Small intestine (tissue), 7 donors: ENCODE measurements at regions not wholly inside any gene's neighbourhood (a gene's known extent, or its start where the extent isn't known, plus 50 kb on each side); places are given as distances from the start of the nearest gene placed in this dataset.

Source experiments
- DNase-seq, 2 donors: peaks; one replicate each; pipeline versions ENCODE4 v3.0.0 to v3.0.0-alpha.2; 2013
- FAIRE-seq: peaks from 2 replicates; lab custom pipeline; 2012; peaks lifted over from hg19 to GRCh38; lab: Jason Lieb, UNC
- H3K27ac ChIP-seq, 3 donors: one replicate each; pipeline ENCODE4 v1.5.1; 2013; ENCODE audit warnings: low read length in 2 of 3, mild to moderate bottlenecking in 2 of 3, control low read depth in 1 of 3, inconsistent platforms in 1 of 3, low read depth in 1 of 3, moderate library complexity in 1 of 3
- H3K27me3 ChIP-seq, 3 donors: one replicate each; pipeline ENCODE4 v1.6.1; 2013; ENCODE audit warnings: low read length in 3 of 3, inconsistent platforms in 1 of 3; ENCODE audit not compliant: control insufficient read depth in 3 of 3, insufficient read depth in 3 of 3
- H3K36me3 ChIP-seq, 3 donors: one replicate each; pipeline ENCODE4 v1.6.1; 2013; ENCODE audit warnings: low read length in 3 of 3, inconsistent platforms in 1 of 3, low read depth in 1 of 3, mild to moderate bottlenecking in 1 of 3, moderate library complexity in 1 of 3; ENCODE audit not compliant: control insufficient read depth in 3 of 3, insufficient read depth in 2 of 3
- H3K4me1 ChIP-seq, 3 donors: one replicate each; pipeline ENCODE4 v1.6.1; 2013; ENCODE audit warnings: low read length in 2 of 3, inconsistent platforms in 1 of 3, low read depth in 1 of 3, mild to moderate bottlenecking in 1 of 3, moderate library complexity in 1 of 3; ENCODE audit not compliant: control insufficient read depth in 3 of 3, insufficient read depth in 2 of 3
- H3K4me3 ChIP-seq, 3 donors: one replicate each; pipeline ENCODE4 v1.5.1; 2013; ENCODE audit warnings: low read length in 3 of 3, control low read depth in 1 of 3, inconsistent platforms in 1 of 3, low read depth in 1 of 3, mild to moderate bottlenecking in 1 of 3, moderate library complexity in 1 of 3
- H3K9me3 ChIP-seq, 2 donors: one replicate each; pipeline ENCODE4 v1.6.1; 2013; ENCODE audit warnings: low read depth in 1 of 2, low read length in 1 of 2; ENCODE audit not compliant: control insufficient read depth in 2 of 2, insufficient read depth in 1 of 2
- WGBS, 3 donors: extraction: QIAGEN DNeasy Blood & Tissue Kit; methylation state at CpG; one replicate each; pipeline ENCODE4 v1.1.7; 2013; 5-methylcytosine and 5-hydroxymethylcytosine counted together
- donor health status: healthy with polysubstance abuse.
- donor health status: control.
- donor health status: control.
- donor health status: Bipolar disorder and iron deficiency.
- donor health status: healthy.

DNA sequence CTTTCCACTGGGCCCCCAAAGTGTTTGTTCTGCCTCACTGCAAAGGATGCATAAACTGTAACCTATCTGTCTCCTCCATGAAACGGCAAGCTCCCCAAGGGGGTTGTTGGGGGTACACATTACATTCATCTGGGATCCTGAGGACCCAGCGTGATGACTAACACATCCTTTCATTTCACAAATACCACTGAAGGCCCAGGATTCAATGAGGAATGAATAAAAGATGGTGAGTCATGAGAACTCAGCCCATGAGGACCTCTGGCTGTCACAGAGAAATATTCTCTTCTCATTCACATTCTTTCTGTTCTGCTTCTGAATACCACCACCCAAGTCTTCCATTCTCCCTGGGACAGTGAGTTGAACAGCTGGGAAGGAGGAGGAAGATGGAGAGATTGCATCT lies 149.8 kb downstream of the RBFOX3 start:
- Histone ChIP-seq H3K27me3 (peaks cover 0 to 5% (median 0%) of the 10 kb centered on the region in 3 donors), H3K27ac (no peak overlapping the region), H3K36me3 (no peaks in the 10 kb centered on the region), H3K4me1 (no peaks in the 10 kb centered on the region), H3K4me3 (no peak overlapping the region), H3K9me3 (no peaks in the 10 kb centered on the region)
- WGBS, 3 donors = 53 to 65% (median 54%) methylated on average over 2 of the region's 2 CpGs
- FAIRE-seq (no peak), DNase-seq (no peak)

- Histone ChIP-seq H3K27ac (no peak overlapping the region), H3K36me3 (no peaks in the 10 kb centered on the region), H3K27me3 (peaks cover 0 to 3% (median 0%) of the 10 kb centered on the region in 3 donors), H3K4me1 (no peaks in the 10 kb centered on the region), H3K9me3 (no peaks in the 10 kb centered on the region), H3K4me3 (no peak overlapping the region)
- 75 to 80% (median 76%) methylated on average over 4 of the region's 4 CpGs for WGBS, 3 donors
- FAIRE-seq (no peak), DNase-seq (no peak)
Measured at GRCh38 chr17:79459846-79460245, 151.0 kb downstream of the RBFOX3 start.

DNA sequence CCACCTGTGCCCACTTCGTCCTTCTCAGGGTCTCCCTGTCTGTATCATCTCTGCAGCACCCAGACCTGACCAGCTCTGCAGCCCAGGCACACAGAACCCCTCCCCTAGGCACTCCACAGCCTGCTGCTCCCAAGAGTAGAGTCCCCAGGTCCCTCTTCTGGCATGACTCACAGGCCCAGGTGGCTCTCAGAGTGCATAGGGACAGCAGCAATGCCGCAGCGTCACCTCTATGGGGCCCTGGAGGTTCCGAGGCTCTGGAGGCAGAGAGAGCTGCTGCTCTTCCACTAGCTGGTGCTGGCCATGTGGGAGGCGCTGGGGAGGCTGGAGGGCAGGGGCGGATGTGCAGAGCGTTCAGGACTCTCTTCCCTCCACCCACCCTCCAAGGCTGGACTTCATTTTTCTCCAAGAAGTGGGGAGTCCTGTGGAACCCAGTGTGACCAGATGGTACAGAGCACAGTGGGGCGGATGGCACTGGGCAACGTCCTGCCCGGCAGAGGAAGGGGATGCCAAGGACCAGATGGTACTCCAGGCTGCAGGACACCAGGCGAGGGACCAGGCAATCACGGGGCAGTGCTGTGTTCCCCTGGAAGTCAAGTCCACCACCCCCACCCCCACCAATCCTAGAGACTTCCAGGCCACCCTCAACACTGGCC lies 151.7 kb downstream of the RBFOX3 start:
- Histone ChIP-seq H3K36me3 (no peaks in the 10 kb centered on the region), H3K27me3 (peaks cover 0 to 3% (median 0%) of the 10 kb centered on the region in 3 donors), H3K27ac (no peak overlapping the region), H3K4me3 (no peak overlapping the region), H3K9me3 (no peaks in the 10 kb centered on the region), H3K4me1 (no peaks in the 10 kb centered on the region)
- WGBS, 3 donors = 70 to 79% (median 75%) methylated on average over 12 of the region's 12 CpGs
- FAIRE-seq (no peak), DNase-seq (no peak)

- DNase-seq (no peak), FAIRE-seq (no peak)
- Histone ChIP-seq H3K9me3 (no peaks in the 10 kb centered on the region), H3K27ac (no peak overlapping the region), H3K4me3 (no peak overlapping the region), H3K27me3 (peaks cover 0 to 3% (median 0%) of the 10 kb centered on the region in 3 donors), H3K4me1 (no peaks in the 10 kb centered on the region), H3K36me3 (no peaks in the 10 kb centered on the region)
- 73 to 75% (median 74%) methylated on average over 12 of the region's 12 CpGs for WGBS, 3 donors
Measured at GRCh38 chr17:79458356-79458755, 152.5 kb downstream of the RBFOX3 start.

GRCh38 chr17:79457889-79458288 lies 153.0 kb downstream of the RBFOX3 start:
- Histone ChIP-seq H3K9me3 (no peaks in the 10 kb centered on the region), H3K27me3 (peaks cover 0 to 3% (median 0%) of the 10 kb centered on the region in 3 donors), H3K27ac (no peak overlapping the region), H3K4me3 (no peak overlapping the region), H3K36me3 (no peaks in the 10 kb centered on the region), H3K4me1 (no peaks in the 10 kb centered on the region)
- DNase-seq (no peak), FAIRE-seq (no peak)
- WGBS, 3 donors = 73 to 88% (median 75%) methylated on average over 12 of the region's 12 CpGs

DNA sequence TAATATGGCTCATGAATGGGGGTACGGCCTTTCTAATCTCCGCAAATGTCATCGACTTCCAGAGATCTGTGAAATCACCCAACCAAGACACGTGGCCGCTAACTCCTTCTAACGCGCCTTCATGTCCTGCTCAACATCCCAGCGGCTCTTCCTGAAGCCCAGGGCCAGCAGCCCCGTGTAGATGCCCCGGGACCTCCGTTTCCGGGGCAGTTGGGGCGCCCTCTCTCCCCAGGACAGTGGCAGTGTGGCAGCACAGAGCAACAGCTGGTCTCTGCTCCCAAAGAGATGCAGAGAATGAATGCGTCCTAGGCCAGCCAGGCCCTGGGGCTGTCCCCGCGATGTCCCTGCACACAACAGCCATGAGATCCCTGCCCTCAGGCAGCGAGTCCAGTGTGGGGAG lies 153.5 kb downstream of the RBFOX3 start:
- DNase-seq (no peak), FAIRE-seq (no peak)
- Histone ChIP-seq H3K4me3 (no peak overlapping the region), H3K27ac (no peak overlapping the region), H3K27me3 (peaks cover 0 to 3% (median 0%) of the 10 kb centered on the region in 3 donors), H3K9me3 (no peaks in the 10 kb centered on the region), H3K36me3 (no peaks in the 10 kb centered on the region), H3K4me1 (no peaks in the 10 kb centered on the region)
- 66 to 83% (median 72%) methylated on average over 17 of the region's 17 CpGs for WGBS, 3 donors

GRCh38 chr17:79455636-79456035 lies 155.2 kb downstream of the RBFOX3 start:
- WGBS, 3 donors = 83 to 86% (median 85%) methylated on average over 11 of the region's 11 CpGs

DNA sequence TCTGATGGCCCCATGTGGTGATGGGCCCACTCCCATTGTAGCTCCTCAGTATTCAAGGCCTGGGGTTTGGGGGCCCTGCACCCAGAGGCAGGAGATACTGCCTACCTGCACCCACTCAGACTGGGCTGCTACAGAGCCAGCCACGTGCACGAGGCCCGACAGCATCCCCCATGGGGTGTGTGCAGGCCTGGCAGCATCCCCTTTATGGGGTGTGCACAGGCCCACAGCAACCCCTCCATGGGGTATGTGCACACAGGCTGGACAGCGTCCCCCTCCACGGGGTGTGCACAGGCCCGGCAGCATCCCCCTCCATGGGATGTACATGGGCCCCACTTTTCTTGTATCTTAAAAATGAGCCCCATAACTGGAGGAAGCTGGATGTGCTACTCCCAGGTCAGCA lies 156.0 kb downstream of the RBFOX3 start:
- no peak for DNase-seq
- no peak for FAIRE-seq
- Histone ChIP-seq H3K9me3 (no peaks in the 10 kb centered on the region), H3K27me3 (no peaks in the 10 kb centered on the region), H3K36me3 (no peaks in the 10 kb centered on the region), H3K27ac (no peak overlapping the region), H3K4me3 (no peak overlapping the region), H3K4me1 (no peaks in the 10 kb centered on the region)
- 83 to 85% (median 84%) methylated on average over 6 of the region's 6 CpGs for WGBS, 3 donors

More at GRCh38 chr17:79455636-79456035, 155.2 kb downstream of the RBFOX3 start:
- H3K4me1 ChIP-seq = no peaks in the 10 kb centered on the region
- no peak for FAIRE-seq
- no peak overlapping the region for H3K27ac ChIP-seq
- no peaks in the 10 kb centered on the region for H3K36me3 ChIP-seq
- DNase-seq = no peak
- H3K9me3 ChIP-seq = no peaks in the 10 kb centered on the region
- peaks cover 0 to 2% (median 0%) of the 10 kb centered on the region in 3 donors for H3K27me3 ChIP-seq
- no peak overlapping the region for H3K4me3 ChIP-seq

DNA sequence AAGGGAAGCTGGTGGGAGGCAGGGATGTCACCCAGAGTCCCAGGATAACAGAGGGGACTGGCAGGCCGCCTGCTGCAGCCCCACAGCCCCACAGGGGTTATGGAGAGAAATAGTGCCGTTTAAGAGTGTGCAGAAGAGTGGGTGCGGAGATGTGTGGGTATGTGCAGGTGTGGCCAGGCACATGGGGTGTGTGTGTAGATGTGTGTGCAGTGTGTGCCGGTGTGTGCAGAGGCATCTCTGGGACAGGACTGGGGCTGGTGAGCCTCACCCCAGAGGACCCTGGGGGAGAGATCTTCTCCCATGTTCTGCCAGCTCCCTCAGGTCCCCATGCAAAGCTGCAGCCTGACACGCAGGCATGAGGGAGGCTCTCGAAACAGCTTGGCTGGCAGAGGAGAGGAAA lies 157.4 kb downstream of the RBFOX3 start:
- Histone ChIP-seq H3K27me3 (peaks cover 0 to 1% (median 0%) of the 10 kb centered on the region in 3 donors), H3K27ac (no peak overlapping the region), H3K9me3 (no peaks in the 10 kb centered on the region), H3K4me3 (no peak overlapping the region), H3K4me1 (no peaks in the 10 kb centered on the region), H3K36me3 (no peaks in the 10 kb centered on the region)
- FAIRE-seq (no peak), DNase-seq (no peak)
- 66 to 71% (median 70%) methylated on average over 6 of the region's 6 CpGs for WGBS, 3 donors
